ENCODE measurements at regions not wholly inside any gene's neighbourhood (a gene's known extent, or its start where the extent isn't known, plus 50 kb on each side); places are given as distances from the start of the nearest gene placed in this dataset.

DNA sequence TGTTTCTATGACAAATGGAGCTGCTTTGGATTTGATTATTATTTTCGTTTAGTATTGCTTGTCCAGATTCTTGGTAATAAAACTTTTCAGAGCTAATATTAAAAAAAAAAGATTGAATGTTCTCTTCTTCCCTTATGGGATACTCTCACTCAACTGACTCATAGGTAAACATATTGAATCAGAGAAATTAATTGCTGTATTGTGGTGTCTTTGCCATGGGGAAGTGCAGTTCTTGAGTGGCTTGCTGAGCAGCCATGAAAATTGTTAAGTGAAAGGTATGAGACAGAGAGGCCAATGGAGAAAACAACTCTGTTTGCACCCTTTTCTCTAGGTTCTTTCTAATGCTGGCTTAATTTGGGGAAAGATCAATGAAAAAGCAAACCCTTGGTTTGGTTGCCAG lies 149.9 kb upstream of the HMHB1 start:
- no peak for TF ChIP-seq RELA (CRISPR knock-in tag; IDR thresholded peaks at IDR 0.05; ENCODE audit: borderline replicate concordance)
- no peak for TF ChIP-seq ZNF671 (CRISPR knock-in tag; IDR thresholded peaks at IDR 0.05)
- TF ChIP-seq, protein P1, sequence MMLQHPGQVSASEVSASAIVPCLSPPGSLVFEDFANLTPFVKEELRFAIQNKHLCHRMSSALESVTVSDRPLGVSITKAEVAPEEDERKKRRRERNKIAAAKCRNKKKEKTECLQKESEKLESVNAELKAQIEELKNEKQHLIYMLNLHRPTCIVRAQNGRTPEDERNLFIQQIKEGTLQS (CRISPR knock-in tag; conservative IDR thresholded peaks at IDR 0.05), result no peak
- TF ChIP-seq, protein P2, sequence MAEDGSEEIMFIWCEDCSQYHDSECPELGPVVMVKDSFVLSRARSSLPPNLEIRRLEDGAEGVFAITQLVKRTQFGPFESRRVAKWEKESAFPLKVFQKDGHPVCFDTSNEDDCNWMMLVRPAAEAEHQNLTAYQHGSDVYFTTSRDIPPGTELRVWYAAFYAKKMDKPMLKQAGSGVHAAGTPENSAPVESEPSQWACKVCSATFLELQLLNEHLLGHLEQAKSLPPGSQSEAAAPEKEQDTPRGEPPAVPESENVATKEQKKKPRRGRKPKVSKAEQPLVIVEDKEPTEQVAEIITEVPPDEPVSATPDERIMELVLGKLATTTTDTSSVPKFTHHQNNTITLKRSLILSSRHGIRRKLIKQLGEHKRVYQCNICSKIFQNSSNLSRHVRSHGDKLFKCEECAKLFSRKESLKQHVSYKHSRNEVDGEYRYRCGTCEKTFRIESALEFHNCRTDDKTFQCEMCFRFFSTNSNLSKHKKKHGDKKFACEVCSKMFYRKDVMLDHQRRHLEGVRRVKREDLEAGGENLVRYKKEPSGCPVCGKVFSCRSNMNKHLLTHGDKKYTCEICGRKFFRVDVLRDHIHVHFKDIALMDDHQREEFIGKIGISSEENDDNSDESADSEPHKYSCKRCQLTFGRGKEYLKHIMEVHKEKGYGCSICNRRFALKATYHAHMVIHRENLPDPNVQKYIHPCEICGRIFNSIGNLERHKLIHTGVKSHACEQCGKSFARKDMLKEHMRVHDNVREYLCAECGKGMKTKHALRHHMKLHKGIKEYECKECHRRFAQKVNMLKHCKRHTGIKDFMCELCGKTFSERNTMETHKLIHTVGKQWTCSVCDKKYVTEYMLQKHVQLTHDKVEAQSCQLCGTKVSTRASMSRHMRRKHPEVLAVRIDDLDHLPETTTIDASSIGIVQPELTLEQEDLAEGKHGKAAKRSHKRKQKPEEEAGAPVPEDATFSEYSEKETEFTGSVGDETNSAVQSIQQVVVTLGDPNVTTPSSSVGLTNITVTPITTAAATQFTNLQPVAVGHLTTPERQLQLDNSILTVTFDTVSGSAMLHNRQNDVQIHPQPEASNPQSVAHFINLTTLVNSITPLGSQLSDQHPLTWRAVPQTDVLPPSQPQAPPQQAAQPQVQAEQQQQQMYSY (CRISPR knock-in tag; IDR thresholded peaks at IDR 0.05), result no peak
- TF ChIP-seq, protein P3, sequence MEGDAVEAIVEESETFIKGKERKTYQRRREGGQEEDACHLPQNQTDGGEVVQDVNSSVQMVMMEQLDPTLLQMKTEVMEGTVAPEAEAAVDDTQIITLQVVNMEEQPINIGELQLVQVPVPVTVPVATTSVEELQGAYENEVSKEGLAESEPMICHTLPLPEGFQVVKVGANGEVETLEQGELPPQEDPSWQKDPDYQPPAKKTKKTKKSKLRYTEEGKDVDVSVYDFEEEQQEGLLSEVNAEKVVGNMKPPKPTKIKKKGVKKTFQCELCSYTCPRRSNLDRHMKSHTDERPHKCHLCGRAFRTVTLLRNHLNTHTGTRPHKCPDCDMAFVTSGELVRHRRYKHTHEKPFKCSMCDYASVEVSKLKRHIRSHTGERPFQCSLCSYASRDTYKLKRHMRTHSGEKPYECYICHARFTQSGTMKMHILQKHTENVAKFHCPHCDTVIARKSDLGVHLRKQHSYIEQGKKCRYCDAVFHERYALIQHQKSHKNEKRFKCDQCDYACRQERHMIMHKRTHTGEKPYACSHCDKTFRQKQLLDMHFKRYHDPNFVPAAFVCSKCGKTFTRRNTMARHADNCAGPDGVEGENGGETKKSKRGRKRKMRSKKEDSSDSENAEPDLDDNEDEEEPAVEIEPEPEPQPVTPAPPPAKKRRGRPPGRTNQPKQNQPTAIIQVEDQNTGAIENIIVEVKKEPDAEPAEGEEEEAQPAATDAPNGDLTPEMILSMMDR (IDR thresholded peaks at IDR 0.05), result no peak
- no peak for TF ChIP-seq TEAD1 (CRISPR knock-in tag; IDR thresholded peaks at IDR 0.05)
- TF ChIP-seq, protein P4, sequence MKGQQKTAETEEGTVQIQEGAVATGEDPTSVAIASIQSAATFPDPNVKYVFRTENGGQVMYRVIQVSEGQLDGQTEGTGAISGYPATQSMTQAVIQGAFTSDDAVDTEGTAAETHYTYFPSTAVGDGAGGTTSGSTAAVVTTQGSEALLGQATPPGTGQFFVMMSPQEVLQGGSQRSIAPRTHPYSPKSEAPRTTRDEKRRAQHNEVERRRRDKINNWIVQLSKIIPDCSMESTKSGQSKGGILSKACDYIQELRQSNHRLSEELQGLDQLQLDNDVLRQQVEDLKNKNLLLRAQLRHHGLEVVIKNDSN (CRISPR knock-in tag; IDR thresholded peaks at IDR 0.05), result no peak
